Ectodermal cell (in vitro differentiated cells): ENCODE measurements at regions not wholly inside any gene's neighbourhood (a gene's known extent, or its start where the extent isn't known, plus 50 kb on each side); places are given as distances from the start of the nearest gene placed in this dataset.

Experiments used
- H3K27ac ChIP-seq: 2 replicates; pipeline ENCODE4 v1.7.0; 2013; ENCODE audit warnings: mild to moderate bottlenecking, low read depth, low read length; ENCODE audit not compliant: insufficient read depth, poor library complexity, severe bottlenecking
- H3K27me3 ChIP-seq: 2 replicates; pipeline ENCODE4 v1.7.0; 2013; ENCODE audit warnings: mild to moderate bottlenecking, low read length; ENCODE audit not compliant: insufficient read depth, control insufficient read depth, poor library complexity, severe bottlenecking
- H3K36me3 ChIP-seq: one replicate; pipeline ENCODE4 v1.7.0; 2013; ENCODE audit warnings: low read length; ENCODE audit not compliant: control insufficient read depth, insufficient read depth
- H3K4me1 ChIP-seq: one replicate; pipeline ENCODE4 v1.7.0; 2013; ENCODE audit warnings: low read length; ENCODE audit not compliant: control insufficient read depth, insufficient read depth
- H3K4me3 ChIP-seq: 2 replicates; pipeline ENCODE4 v1.7.0; 2013; ENCODE audit warnings: low read depth, low read length, control low read depth; ENCODE audit not compliant: insufficient read depth
- H3K9me3 ChIP-seq: 2 replicates; pipeline ENCODE4 v1.7.0; 2013; ENCODE audit warnings: mild to moderate bottlenecking, low read length, moderate library complexity; ENCODE audit not compliant: control insufficient read depth
- WGBS, 2 experiments: methylation state at CpG; one replicate each; pipeline ENCODE4 v1.1.7; 2013; ENCODE audit warnings: missing lambda C conversion rate in 2 of 2; 5-methylcytosine and 5-hydroxymethylcytosine counted together

DNA sequence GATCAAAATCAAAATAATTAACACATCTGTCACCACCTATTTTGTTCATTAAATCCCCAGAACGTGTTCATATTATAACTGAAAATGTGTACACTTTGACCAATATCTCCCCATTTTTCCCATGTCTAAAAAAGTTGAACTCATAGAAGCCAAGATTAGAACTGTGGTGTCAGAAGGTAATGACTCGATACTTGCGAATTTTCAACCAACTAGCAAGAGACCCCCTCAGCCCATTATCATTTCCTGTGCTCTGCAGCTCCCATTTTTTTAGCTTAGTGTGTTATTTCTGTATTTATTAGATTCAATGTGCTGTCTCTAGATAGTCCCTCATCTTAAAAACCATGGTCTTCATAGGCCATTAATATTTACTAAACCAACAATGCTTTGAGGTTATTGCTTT is 248.7 kb upstream of the PIK3C3 start:
- no peak overlapping the region for H3K4me3 ChIP-seq

DNA sequence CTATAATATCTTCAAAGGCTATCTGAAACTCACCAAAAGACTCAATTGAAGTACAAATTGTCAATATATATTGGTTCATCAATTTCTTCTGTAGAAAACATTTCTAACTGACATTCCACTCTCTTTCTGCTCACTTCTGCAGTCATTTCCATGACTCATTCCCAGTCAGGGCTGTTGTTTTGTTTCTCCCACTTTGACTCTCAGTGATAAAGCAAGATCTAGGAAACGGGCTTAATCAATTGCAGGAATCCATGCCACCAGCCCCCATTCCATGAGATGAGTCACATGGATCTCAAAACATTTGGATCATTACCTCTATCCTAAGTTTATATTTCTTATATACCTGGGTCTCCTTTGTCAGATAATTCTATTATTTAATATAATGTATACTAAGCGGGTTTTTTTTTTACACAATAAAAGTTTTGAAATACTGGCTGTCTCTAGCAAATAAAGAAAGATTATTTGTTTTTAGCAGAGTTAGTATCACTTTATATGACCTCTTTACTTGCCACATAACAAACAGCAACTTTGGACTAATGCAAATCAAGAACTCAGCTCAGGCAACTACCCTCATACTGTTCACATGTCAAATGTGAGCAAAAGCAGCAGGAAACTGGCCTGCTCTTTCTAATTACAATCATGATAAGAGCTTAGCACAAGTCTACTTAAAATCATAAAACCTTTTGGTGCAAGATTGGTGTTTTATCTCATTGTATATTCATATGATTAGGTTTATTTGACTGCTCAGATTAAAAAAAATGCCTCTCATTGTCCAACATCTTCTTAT is 251.1 kb upstream of the PIK3C3 start:
- Histone ChIP-seq H3K27ac (no peak overlapping the region), H3K9me3 (no peaks in the 10 kb centered on the region), H3K27me3 (no peaks in the 10 kb centered on the region), H3K4me3 (no peak overlapping the region), H3K36me3 (no peaks in the 10 kb centered on the region), H3K4me1 (no peaks in the 10 kb centered on the region)
- 76 to 86% methylated on average over 1 of the region's 2 CpGs for WGBS, 2 experiments

More for the DNA sequence above, 248.7 kb upstream of the PIK3C3 start:
- no peak overlapping the region for H3K27ac ChIP-seq
- 92 to 98% methylated on average over 1 to 3 of the region's 3 CpGs for WGBS, 2 experiments
- no peaks in the 10 kb centered on the region for H3K4me1 ChIP-seq
- H3K36me3 ChIP-seq, result no peaks in the 10 kb centered on the region
- H3K9me3 ChIP-seq, result no peaks in the 10 kb centered on the region
- no peaks in the 10 kb centered on the region for H3K27me3 ChIP-seq

DNA sequence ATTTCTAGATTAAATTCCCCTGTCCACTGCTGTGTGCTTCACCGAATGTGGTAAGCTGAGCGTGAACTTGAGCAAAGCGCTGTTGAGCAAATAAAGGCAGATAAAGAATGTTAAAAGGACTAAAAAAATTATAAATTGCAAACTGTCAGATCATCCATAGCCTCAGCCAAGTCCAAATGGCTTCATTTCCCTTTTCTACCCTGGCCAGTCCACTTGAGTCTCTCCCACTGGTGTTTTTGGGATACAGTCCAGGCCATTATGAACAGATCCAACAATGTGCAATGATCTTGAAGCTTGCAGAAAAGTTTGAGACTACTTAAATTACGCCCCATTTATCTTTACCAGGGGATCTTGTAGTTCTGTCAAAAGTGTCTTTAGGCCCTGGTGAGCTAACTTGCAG is 254.6 kb upstream of the PIK3C3 start:
- Histone ChIP-seq H3K4me3 (no peak overlapping the region), H3K9me3 (no peaks in the 10 kb centered on the region), H3K4me1 (no peaks in the 10 kb centered on the region), H3K36me3 (no peaks in the 10 kb centered on the region), H3K27ac (no peak overlapping the region), H3K27me3 (no peaks in the 10 kb centered on the region)
- 81 to 91% methylated on average over 3 to 4 of the region's 4 CpGs for WGBS, 2 experiments

DNA sequence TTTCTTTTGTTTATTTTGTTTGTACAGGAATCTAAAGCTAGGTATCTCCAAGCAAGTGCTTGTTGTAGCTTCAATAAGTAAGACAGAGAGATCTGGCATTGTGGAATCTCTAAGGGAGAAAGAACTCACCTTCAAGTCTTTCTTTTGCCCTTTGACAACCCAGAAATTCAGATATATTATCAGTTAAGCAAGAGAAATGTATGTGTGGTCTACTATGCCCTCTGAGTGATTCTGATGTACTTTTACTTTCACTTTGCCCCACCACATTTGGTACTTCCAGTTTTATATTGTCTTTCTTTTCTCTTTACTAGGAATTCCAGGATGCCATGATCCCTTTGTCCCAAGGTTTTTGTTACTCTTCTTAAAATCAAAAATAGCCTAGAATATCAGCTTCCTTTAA is 259.6 kb upstream of the PIK3C3 start:
- Histone ChIP-seq H3K4me1 (no peaks in the 10 kb centered on the region), H3K36me3 (no peaks in the 10 kb centered on the region), H3K9me3 (no peaks in the 10 kb centered on the region), H3K4me3 (no peak overlapping the region), H3K27ac (no peak overlapping the region), H3K27me3 (no peaks in the 10 kb centered on the region)

DNA sequence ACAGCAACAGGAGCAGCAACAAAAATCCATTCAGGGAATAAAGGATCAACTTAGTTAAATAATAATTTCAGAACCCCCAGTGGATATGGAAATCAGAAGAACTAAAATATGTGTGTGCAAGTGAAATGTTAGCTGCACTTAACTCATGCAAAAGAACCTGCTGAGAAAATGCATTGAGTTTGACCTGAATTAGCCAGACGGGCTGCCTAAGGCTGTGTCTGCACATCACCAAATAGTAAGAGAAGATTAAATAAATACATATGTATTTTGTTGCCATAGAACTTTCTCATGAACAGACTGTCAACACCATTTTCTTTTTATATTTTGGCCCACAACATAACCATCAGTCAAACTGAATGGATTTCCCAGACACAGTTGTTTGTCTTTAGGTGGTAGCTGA is 262.0 kb upstream of the PIK3C3 start:
- H3K4me3 ChIP-seq, result no peak overlapping the region
- WGBS, 2 experiments, result 60% methylated on average over 1 of the region's 1 CpG; no CpG with 5 or more reads in 1 of the 2 experiments
- H3K27ac ChIP-seq, result no peak overlapping the region
- no peaks in the 10 kb centered on the region for H3K36me3 ChIP-seq
- no peaks in the 10 kb centered on the region for H3K27me3 ChIP-seq
- no peaks in the 10 kb centered on the region for H3K9me3 ChIP-seq
- no peaks in the 10 kb centered on the region for H3K4me1 ChIP-seq

DNA sequence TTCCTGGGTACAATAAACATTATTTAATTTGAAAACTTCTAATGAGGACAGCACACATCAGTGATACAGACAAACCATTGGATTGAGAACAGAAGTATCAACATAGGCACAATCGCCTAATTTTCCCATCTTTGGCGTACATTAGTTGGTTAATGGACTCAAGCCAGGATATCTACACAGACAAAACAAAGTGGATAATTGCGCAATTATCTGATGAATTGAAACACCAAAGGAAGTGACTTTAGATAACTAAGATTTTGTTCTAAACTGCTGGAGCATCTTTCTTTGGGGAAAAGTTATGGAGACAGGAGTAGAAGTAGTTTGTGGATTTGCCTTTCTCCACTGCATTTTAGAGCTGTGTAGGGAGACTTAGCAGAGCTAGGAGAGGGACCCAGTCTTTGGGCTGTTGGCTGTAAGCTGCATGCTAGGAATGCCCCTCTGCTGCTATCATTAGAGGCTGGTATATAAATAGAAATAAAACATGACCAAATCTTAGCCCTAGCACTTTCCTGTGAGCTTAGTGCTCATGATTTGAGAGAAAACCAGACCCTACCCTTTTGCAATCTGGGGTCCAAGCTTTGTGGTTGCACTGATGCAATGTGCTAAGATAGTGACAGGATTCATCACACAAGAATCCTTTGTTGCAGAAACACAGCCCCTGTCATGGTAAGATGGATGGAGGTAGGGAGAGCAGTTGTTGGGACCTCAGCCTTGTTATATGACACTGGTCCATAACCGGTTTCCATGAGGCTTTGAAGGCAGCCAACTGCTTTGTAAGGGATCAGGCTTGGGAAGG is 264.5 kb upstream of the PIK3C3 start:
- no peaks in the 10 kb centered on the region for H3K4me1 ChIP-seq
- no peaks in the 10 kb centered on the region for H3K36me3 ChIP-seq
- no peaks in the 10 kb centered on the region for H3K27me3 ChIP-seq
- no peaks in the 10 kb centered on the region for H3K9me3 ChIP-seq
- H3K4me3 ChIP-seq, result no peak overlapping the region
- 77 to 92% methylated on average over 4 of the region's 4 CpGs for WGBS, 2 experiments
- H3K27ac ChIP-seq, result no peak overlapping the region

DNA sequence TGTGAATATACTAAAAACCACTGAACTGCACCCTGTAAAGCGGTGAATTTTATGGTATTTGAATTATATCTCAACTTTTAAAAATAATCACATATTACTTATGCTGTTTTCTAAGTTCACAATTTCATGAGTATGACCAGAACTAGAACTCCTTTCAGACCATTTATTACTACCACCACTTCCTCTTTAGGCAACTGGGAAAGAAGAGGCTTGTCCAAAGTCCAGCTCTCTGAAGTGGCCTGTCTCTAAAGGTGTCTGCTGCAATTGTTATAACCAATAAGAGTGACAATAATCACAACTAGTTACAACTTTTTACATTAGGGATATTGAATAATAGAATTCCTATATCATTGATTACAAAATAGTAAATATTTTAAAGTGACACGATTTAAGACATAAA is 267.9 kb upstream of the PIK3C3 start:
- 100% methylated on average over 1 of the region's 2 CpGs; no CpG with 5 or more reads in 1 of the 2 experiments for WGBS, 2 experiments

DNA sequence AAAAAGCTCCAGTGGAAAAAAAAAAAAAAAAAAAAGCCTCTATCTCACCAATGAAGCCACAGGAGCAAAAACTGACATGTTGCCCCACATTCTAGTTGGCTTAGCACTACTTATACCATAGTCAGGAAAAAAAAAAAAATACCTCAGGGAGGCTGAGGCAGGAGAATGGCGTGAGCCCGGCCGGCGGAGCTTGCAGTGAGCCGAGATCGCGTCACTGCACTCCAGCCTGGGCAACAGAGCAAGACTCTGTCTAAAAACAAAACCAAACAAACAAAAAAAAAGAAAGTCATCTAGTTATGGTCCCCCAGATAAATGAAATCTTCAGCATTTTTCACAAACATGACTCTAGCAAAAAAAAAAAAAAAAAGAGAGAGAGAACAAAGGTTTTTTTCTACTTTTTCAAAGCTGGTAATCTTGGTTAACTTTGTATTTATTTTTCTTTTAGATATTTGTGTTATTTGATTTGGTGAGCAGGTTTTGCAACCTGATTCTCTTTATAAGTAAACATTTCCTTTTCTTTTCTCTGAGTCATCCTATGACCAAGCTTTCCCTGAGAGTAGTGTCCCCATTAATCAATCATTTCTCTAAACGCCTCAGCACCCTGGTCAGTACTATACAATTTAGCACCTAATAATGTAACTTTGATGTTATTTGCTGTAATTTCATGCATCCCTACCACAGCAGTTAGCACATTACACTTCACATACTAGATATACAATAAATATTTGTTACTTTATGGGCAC is 273.7 kb upstream of the PIK3C3 start:
- 87 to 95% methylated on average over 6 to 7 of the region's 8 CpGs for WGBS, 2 experiments
- no peaks in the 10 kb centered on the region for H3K9me3 ChIP-seq
- no peak overlapping the region for H3K4me3 ChIP-seq
- no peak overlapping the region for H3K27ac ChIP-seq
- no peaks in the 10 kb centered on the region for H3K4me1 ChIP-seq
- H3K36me3 ChIP-seq, result no peaks in the 10 kb centered on the region
- H3K27me3 ChIP-seq, result no peaks in the 10 kb centered on the region

More for the DNA sequence above, 267.9 kb upstream of the PIK3C3 start:
- Histone ChIP-seq H3K36me3 (no peaks in the 10 kb centered on the region), H3K27me3 (no peaks in the 10 kb centered on the region), H3K27ac (no peak overlapping the region), H3K4me3 (no peak overlapping the region), H3K9me3 (no peaks in the 10 kb centered on the region), H3K4me1 (no peaks in the 10 kb centered on the region)

DNA sequence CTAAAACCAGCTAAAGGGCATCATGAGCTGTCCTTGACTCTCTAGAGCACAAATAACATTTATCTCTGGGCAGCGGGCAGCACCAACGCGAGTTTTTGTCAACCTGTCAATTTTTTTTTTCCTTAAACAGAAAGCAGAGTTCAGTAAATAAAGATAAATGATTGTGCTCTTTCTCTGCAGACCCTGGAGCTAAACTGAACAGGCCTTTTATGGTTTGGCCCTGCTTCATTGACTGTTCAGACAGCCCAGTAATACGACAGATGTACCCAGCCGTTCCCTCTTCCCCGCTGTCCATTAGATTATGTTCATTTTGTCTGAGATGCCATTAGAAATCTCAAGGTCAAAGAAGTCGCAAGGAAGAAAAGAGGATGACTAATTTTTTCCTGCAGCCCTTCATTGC is 280.5 kb upstream of the PIK3C3 start:
- Histone ChIP-seq H3K27ac (no peak overlapping the region), H3K27me3 (no peaks in the 10 kb centered on the region), H3K4me1 (no peaks in the 10 kb centered on the region), H3K9me3 (no peaks in the 10 kb centered on the region), H3K36me3 (no peaks in the 10 kb centered on the region), H3K4me3 (no peak overlapping the region)
- 94 to 95% methylated on average over 7 of the region's 7 CpGs for WGBS, 2 experiments

DNA sequence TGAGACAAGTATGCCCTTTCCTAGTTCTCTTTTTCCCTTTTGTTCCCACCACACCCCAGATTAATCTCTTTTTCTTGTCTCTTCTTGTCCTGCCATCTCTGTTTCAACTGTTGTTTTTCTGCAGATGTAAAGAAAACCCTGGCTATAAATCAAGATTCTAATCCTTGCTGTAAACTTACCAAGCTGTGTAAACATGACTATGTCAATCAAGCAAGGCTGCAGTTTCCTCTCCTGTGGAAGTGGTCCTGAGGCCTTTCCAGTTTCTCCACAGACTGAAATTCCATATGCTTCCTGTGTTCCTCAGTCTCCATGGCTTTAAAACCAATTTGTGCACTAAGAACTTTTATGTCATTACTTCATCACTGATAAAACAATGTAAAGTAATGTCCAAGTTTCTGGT is 288.8 kb upstream of the PIK3C3 start:
- Histone ChIP-seq H3K9me3 (no peaks in the 10 kb centered on the region), H3K36me3 (no peaks in the 10 kb centered on the region)

More for the DNA sequence above, 288.8 kb upstream of the PIK3C3 start:
- no peaks in the 10 kb centered on the region for H3K4me1 ChIP-seq
- H3K27ac ChIP-seq, result no peak overlapping the region
- H3K27me3 ChIP-seq, result no peaks in the 10 kb centered on the region
- H3K4me3 ChIP-seq, result no peak overlapping the region
